ENCODE measurements at regions not wholly inside any gene's neighbourhood (a gene's known extent, or its start where the extent isn't known, plus 50 kb on each side); places are given as distances from the start of the nearest gene placed in this dataset.

DNA sequence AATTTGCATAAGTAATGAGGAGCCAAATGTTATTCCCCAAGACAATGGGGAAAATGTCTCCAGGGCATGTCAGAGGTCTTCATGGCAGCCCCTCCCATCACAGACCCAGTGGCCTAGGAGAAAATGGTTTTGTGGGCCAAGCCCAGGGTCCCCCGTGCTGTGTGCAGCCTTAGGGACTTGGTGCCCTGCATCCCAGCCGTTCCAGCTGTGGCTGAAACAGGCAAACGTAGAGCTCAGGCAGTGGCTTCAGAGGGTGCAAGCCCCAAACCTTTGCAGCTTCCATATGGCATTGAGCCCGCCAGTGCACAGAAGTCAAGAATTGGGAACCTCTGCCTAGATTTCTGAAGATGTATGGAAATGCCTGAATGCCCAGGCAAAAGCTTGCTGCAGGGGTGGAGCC lies 79.9 kb downstream of the FAM181B start:
- TF ChIP-seq CTCF (IDR thresholded peaks at IDR 0.05; ENCODE audit: poor library complexity) = no peak
- no peak for TF ChIP-seq EZH2phosphoT487 (IDR thresholded peaks at IDR 0.05; ENCODE audit: low read depth, severe bottlenecking, unreplicated experiment)
